NCI-H2029 (cell line): ENCODE measurements at regions not wholly inside any gene's neighbourhood (a gene's known extent, or its start where the extent isn't known, plus 50 kb on each side); places are given as distances from the start of the nearest gene placed in this dataset.
A peak's percentile ranks its signal among the peaks of the same experiment; 100 is the strongest.
"Not testable (repeated sequence)": the region's sequence is repeated elsewhere in the genome, so short reads cannot be mapped to it uniquely, and the experiment has no call there.

Experiments used
- DNase-seq: peaks from one replicate; lab custom pipeline; 2025; lab: John Stamatoyannopoulos, UW

- not testable (repeated sequence) for DNase-seq
These were observed 530.1 kb downstream of the SLC6A15 start for GRCh38 chr12:84382486-84382885.

DNA sequence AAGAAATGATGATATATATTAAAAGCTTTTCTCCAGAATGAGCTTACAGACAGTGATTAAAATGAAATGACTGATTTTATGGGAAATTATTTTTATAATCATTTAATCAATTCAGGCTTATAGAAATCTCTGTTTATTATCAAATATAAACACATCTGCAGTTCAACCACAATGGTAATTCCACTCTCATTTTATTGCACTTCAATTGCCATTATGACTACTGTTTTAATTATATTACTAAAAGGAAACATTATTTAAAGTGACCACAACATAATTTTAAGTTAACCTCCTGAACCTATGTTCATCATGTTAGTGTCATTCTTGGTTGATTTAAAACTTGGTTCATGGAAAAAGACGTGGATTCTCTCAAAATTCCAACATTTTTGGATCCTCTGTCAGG is 536.3 kb downstream of the SLC6A15 start:
- DNase-seq = no peak

GRCh38 chr12:84375449-84376170 is 537.0 kb downstream of the SLC6A15 start:
- DNase-seq = no peak

- DNase-seq = no peak
These were observed 550.1 kb downstream of the SLC6A15 start for GRCh38 chr12:84362552-84362897.

DNA sequence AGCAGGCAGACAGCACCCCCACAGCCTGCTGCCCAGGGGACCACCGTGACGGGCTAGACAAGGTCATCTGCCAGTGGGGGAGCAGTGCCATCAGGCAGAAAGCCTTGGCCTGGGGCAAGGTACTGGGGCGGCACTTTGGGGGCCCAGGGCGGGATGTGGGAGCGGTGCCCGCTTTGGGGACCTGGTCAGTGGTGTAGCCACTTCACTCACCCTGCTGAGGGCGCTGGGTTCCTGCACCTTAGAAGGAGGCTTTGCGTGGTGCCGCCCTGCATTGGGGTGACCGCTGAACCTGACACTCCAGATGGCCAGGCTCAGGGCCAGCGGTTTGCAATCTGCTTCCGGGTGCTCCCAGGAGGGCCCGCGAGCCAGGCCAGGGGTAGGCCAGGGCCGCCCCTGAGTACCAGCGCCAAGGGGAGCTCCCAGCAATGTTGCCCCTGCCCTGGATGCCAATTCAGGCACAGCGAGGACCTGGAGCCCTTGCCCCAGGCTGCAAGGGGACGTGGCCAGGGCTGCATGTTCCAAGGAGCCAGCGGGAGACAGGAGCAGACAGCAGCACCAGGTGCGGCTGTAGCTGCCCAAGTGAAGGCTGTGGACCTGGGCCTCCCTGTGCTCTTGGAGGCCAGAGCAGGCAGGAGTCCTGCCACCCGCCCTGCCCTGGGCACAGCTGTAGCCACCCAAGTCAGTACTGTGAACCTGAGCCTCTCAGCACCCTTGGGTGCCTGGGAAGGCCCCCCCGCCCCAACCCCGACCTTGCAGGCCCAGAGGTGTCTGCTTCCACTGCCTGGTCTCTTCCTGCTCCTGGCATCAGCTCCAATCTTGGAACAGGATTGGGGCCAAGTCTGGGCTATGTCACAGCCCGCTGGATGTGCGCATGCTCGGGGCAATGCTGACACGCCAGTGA is 550.7 kb downstream of the SLC6A15 start:
- DNase-seq = no peak

GRCh38 chr12:84357314-84357713 is 555.3 kb downstream of the SLC6A15 start:
- DNase-seq = no peak

DNA sequence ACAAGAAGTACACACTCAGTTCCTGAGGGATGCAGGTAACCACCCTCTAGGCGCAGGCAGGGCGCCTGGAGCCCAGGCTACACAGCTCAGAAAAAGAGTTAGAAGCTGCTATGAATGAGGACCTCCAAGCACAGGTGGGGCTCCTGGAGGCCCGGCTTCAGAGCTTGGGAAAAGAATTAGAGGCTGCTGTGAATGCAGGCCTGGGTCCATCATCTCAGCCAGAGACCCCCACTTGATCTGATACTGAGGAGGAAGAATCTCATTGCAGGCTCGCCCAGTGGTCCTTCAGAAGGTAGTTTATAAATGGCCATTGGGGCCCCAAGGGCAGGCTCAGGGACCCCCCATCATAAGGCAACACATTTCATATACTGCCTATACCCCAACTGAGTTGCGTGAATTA is 556.4 kb downstream of the SLC6A15 start:
- no peak for DNase-seq

DNA sequence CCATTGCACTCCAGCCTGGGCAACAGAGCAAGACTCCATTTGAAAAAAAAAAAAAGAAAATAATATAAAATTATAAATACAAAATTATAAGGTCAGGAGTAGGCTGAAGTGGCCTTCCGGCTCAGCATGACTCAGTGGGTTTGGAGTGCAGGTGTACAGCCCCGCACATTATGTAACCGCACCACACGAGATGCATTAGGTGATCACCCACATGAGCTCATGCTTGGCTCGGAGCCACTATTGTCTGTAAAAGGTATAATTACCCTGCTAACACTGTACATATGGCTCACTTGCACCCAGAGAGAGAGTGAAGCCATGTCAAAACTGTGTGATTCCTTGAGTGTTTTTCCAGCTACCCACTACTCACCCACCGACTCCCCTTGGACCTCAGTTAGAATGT is 557.0 kb downstream of the SLC6A15 start:
- DNase-seq = peak; percentile 16

DNA sequence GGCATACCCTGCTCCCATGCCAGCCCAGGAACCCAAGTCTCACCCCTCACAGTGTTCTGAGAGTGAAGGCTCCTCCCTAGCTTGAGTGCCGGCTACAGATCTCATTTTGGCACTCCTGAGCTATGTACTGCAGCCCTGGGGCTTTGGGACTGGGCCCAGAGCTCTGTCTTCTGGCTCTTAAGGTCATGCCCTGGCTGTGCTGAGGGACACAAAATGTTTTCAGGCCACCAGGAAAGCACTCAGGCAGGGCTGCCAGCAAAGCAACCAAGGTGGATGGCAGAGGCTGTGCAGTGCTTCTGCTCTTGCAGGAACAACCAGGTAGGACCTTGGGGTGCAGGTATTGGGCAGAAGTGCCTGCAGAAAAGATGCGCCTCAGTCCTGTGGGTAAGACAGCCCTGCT is 564.0 kb downstream of the SLC6A15 start:
- DNase-seq = no peak

DNA sequence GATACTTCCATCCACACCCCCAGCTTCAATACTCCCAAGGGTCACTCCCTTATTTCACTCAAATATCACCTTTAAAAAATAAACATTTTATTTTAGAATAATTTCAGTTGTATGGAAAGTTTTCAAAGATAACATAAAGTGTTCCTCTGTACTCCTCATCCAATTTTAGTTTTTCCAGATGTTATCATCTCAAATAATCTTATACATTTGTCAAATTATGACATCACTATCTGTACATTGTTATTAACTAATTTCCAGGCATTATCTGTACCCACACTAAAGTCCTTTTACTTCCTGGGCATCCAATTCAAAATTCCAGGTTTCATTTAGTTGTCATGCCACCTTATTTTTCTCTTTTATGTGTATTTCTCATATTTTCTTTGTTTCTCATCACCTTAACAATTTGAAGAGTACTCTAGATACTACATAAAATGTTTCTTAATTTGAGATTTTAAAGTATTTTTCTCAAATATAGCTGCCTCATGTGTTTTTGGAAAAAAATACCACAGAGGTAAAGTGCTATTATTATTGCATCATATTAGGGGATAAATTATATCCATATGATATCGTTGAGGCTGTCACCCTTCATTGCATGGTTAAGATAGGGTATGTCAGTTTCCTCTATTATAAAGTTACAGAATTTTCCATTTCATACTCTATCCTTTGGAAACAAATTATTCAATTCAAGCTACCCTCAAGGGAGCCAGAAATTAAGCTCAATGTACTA is 571.0 kb downstream of the SLC6A15 start:
- DNase-seq = no peak

DNA sequence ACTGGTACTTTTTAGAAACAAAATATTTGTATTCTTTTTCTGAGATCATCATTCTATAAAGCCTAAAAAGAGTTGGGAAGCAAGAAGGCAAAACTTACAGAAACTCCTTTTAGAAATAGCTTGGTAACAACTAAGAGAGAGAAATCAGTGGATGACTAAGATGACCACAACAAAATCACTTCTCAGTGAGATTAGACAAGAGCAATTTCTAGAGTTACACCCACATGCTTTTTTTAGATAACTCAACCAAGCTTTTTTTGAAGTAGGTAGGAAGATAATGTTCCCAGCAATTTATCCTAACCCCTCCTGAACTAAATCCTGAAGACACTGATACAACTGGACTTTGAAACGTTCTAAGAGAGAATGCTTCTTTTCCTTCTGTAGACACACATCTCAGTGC is 576.4 kb downstream of the SLC6A15 start:
- no peak for DNase-seq

- peak; percentile 22 for DNase-seq
These were observed 582.7 kb downstream of the SLC6A15 start for GRCh38 chr12:84329938-84330337.

GRCh38 chr12:84315926-84316325 is 596.7 kb downstream of the SLC6A15 start:
- no peak for DNase-seq

- DNase-seq = no peak
These were observed 599.3 kb downstream of the SLC6A15 start for GRCh38 chr12:84313323-84313675.

DNA sequence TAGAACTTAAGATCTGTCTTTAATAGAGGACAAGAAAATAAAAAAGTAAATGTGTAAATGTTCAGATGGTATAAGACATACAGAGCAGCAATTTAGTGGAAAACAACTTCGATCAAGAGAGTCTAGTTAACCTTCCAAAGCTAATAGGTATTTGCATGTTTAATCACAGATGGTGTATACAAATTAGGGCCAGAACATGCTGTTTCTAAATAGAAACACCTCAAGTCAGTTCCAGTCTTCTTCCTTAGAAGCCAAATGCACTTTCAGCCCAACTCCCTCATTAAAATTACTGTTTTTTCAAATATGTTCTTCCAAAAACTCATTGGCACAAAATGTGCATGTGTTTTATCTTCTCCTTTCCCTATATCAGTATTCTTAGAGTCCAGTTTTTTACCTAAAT is 604.4 kb downstream of the SLC6A15 start:
- no peak for DNase-seq

GRCh38 chr12:84305144-84305543 is 607.5 kb downstream of the SLC6A15 start:
- no peak for DNase-seq

DNA sequence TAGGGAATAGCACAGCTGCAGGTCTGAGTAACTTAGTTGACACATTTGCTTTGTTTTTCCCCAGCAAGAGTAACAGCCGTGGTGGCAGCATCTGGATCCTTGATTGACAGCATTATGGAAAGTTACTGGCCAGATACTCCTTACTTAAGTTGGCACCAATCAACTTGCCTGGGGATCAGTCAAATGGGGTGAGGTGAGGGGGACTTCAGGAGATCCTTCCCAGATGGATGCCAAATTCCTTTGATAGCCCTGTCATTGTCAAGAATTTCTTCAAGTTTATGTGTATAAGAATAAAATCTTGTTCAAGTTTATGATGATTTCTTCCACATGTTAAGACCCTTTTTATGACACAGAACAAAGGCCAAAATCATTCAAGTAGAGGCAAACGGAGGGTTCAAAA is 618.4 kb downstream of the SLC6A15 start:
- DNase-seq = no peak

DNA sequence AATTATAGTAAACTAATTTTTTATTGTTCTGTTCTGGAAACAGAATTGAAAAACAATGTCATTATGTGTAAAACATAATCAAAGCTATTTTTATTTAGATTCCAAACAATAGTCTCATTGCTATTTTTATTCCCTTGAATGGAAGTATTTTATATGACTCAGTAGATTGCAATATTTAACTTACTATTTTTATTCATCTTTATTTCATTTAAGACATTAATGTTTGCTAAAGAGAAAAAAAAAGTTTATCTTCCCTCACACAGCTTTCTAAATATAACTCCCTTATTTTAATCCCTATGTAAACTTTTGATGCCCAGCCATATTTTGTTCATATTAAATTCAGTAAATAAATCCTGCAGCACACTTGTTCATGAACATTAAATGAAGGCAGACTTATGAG is 622.4 kb downstream of the SLC6A15 start:
- DNase-seq = no peak

- DNase-seq = no peak
These were observed 634.6 kb downstream of the SLC6A15 start for GRCh38 chr12:84277986-84278385.

DNA sequence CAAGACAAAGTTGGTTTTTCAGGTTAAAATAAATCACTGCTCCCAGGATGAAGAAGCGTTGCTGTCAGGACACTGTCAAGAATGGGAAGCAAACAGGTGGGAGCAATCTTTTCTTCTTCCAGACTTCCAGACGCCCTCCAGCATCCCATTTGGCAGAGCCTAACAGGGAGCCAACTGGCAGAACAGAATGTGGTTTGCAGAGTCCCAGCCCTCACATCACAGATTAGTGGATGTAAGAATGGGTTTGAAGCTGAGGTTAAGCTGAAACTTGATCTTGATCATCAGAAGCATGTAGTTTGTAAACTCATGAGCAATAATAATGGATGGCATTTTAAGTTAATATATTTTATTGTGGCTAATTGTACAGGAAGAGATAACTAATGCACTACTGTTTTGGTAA is 636.4 kb downstream of the SLC6A15 start:
- no peak for DNase-seq

DNA sequence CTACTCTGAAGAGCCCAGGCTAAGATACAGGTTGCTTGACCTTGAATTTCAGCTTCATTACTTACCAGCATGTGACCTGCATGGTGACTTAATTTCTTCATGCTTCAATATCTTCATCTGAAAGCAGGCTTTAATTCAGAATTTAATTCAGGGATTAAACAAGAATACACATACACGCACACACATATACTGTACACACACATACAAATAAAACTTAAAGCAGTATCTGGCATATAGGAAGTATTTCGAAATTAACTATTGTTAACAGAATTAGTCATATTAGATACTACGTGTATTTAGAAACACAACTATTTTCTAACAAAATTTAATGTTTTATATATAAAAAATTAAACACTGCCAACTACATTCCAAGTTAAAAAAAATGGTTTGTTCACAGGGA is 640.3 kb downstream of the SLC6A15 start:
- DNase-seq = no peak

GRCh38 chr12:84270470-84271140 is 642.0 kb downstream of the SLC6A15 start:
- no peak for DNase-seq
